ENCODE measurements at regions not wholly inside any gene's neighbourhood (a gene's known extent, or its start where the extent isn't known, plus 50 kb on each side); places are given as distances from the start of the nearest gene placed in this dataset.

DNA sequence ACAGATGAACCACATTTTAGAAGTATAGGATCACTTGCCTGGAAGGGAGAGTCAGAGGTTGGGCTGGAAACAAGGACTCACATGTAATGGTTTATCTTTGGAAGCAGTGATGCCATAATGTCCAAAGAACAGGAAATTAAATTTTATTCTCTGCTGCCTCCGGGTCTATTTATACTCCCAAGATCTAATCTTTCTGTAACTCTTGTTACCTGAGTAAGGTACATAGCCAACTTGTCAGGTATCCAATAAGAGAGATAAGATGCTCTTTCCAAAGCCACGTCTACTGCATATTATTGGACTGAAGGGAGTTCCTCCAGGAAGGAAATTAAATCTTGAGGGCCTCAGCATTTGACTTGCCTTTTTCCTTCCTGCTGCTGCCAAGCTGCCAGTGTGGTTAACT lies 71.0 kb downstream of the CRYGS start:
- no peak for TF ChIP-seq POLR2AphosphoS5 (IDR thresholded peaks at IDR 0.05)
- no peak for TF ChIP-seq CTCF (IDR thresholded peaks at IDR 0.05)
- no peak for TF ChIP-seq POLR2A (IDR thresholded peaks at IDR 0.05)
